ENCODE measurements at regions not wholly inside any gene's neighbourhood (a gene's known extent, or its start where the extent isn't known, plus 50 kb on each side); places are given as distances from the start of the nearest gene placed in this dataset.

DNA sequence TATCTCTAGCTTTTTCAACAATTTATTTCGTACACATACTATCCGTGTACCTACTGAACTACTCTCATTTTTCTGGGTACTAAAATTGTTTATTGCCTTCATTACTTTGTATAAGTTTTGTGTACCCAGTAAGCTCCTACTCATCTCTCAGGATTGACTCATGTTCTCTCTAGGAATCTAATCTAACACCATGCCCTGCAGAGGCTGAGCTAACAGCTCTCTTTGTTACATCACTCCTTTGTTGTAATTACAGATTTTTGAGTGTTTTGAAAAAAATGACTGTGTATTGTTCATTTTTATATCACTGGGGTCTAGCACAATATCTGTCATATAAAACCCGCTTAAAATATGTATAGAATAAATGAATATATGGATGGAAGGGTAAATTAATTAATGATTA lies 167.1 kb downstream of the ATP6V1G3 start:
- TF ChIP-seq, protein P1, sequence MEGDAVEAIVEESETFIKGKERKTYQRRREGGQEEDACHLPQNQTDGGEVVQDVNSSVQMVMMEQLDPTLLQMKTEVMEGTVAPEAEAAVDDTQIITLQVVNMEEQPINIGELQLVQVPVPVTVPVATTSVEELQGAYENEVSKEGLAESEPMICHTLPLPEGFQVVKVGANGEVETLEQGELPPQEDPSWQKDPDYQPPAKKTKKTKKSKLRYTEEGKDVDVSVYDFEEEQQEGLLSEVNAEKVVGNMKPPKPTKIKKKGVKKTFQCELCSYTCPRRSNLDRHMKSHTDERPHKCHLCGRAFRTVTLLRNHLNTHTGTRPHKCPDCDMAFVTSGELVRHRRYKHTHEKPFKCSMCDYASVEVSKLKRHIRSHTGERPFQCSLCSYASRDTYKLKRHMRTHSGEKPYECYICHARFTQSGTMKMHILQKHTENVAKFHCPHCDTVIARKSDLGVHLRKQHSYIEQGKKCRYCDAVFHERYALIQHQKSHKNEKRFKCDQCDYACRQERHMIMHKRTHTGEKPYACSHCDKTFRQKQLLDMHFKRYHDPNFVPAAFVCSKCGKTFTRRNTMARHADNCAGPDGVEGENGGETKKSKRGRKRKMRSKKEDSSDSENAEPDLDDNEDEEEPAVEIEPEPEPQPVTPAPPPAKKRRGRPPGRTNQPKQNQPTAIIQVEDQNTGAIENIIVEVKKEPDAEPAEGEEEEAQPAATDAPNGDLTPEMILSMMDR (IDR thresholded peaks at IDR 0.05; ENCODE audit: insufficient read depth, low read length, severe bottlenecking), result no peak
- no peak overlapping the region for H3K4me3 ChIP-seq (ENCODE audit: low read depth, low read length)
- FAIRE-seq, result no peak
- DNase-seq (ENCODE audit: low read depth), result peak; percentile 66
- no peaks in the 10 kb centered on the region for H3K36me3 ChIP-seq (ENCODE audit: control insufficient read depth, insufficient read depth, low read length)
- no peaks in the 10 kb centered on the region for H3K27me3 ChIP-seq (ENCODE audit: control insufficient read depth, insufficient read depth, low read length)
